ENCODE measurements at regions not wholly inside any gene's neighbourhood (a gene's known extent, or its start where the extent isn't known, plus 50 kb on each side); places are given as distances from the start of the nearest gene placed in this dataset.

DNA sequence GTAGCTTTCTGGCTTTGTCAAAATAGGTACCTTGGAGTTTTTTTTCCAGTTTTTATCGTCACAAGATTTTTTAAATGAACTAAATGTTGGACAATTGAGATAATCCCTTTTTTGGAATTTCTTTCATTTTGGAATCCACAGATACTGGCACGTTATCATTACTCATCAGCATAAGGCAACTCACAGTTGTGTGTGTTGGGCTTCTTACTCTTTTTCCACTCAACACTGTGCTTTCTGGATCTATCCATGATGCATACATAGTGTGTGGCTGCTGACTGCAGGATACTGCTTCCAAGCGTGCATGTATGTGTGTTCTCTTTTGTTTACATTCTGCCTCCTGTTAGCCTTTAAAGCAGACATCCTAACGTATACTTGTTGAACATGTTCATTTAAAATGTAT lies 113.5 kb upstream of the FAM9A start:
- H3K4me3 ChIP-seq: no peak overlapping the region

DNA sequence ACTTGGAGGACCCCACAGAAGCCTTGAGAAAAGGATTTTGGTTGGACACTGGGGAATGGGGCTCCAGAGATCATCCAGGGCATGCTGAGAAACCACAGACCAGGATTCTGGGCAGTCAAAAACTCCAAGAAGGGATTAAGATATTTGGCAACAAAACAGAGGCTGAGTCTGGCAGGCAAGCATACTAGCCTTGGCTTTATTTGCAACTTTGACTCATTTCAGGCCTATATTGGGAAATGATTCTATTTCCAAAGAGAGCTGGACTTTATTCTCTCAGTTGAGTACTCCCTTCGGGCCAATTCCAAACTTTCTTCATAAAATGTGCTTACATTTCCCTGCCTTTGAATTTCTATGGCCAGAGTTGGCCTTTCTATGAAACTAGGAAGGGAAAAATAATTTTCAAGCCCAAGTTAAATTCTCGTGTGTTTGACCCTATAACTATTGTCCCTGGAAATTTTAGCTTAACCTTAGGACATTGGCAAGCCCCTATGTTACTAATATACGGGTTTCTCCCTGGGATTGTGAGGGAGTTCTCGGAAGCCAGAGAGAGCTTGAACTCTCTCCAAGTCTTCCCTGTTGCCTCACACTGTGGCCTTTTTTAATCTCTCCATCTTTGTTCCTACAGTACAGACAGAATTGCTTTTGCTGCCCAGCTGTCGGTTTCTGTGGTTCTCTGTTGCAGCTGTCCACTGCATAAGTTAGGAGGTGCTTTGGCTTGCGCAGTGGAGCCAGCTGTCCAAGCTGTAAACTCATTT lies 112.6 kb upstream of the FAM9A start:
- no peak for DNase-seq
- H3K27ac ChIP-seq: no peak overlapping the region
- TF ChIP-seq, protein P1, sequence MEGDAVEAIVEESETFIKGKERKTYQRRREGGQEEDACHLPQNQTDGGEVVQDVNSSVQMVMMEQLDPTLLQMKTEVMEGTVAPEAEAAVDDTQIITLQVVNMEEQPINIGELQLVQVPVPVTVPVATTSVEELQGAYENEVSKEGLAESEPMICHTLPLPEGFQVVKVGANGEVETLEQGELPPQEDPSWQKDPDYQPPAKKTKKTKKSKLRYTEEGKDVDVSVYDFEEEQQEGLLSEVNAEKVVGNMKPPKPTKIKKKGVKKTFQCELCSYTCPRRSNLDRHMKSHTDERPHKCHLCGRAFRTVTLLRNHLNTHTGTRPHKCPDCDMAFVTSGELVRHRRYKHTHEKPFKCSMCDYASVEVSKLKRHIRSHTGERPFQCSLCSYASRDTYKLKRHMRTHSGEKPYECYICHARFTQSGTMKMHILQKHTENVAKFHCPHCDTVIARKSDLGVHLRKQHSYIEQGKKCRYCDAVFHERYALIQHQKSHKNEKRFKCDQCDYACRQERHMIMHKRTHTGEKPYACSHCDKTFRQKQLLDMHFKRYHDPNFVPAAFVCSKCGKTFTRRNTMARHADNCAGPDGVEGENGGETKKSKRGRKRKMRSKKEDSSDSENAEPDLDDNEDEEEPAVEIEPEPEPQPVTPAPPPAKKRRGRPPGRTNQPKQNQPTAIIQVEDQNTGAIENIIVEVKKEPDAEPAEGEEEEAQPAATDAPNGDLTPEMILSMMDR (IDR thresholded peaks at IDR 0.05): no peak
- intact Hi-C loops (cut with DNase I): no loop called here
- H3K4me1 ChIP-seq: no peaks in the 10 kb centered on the region
- H3K4me3 ChIP-seq: no peak overlapping the region
- H3K9me3 ChIP-seq: no peaks in the 10 kb centered on the region
- ATAC-seq: no peak
- no peaks in the 10 kb centered on the region for H3K27me3 ChIP-seq
- no peaks in the 10 kb centered on the region for H3K36me3 ChIP-seq

More for the DNA sequence above, 113.5 kb upstream of the FAM9A start:
- Histone ChIP-seq H3K4me1 (no peaks in the 10 kb centered on the region), H3K9me3 (no peaks in the 10 kb centered on the region), H3K27me3 (no peaks in the 10 kb centered on the region), H3K27ac (no peak overlapping the region), H3K36me3 (no peaks in the 10 kb centered on the region)
- intact Hi-C loops (cut with DNase I): no loop called here
- TF ChIP-seq, protein P1 (IDR thresholded peaks at IDR 0.05): no peak
- DNase-seq (no peak), ATAC-seq (no peak)

DNA sequence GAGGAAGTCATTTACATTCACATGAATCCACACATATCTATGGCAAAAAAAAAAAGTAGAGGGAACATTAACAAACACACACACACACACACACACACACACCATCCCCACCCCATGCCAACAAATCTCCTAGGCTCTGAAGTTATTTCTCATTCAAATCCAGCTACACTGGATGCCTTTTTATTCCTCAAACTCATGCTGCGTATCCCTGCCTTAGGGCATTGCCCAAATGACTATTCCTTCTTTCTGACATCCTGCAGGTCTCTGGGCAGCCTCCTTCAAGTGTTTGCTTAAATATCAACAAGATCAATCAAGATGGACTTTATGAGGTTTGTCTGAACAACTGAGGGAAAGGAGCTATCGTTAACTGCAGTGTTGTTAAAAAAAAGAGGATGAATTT lies 106.5 kb upstream of the FAM9A start:
- H3K27ac ChIP-seq: no peak overlapping the region
- H3K9me3 ChIP-seq: no peaks in the 10 kb centered on the region
- no peaks in the 10 kb centered on the region for H3K27me3 ChIP-seq
- H3K36me3 ChIP-seq: no peaks in the 10 kb centered on the region
- H3K4me1 ChIP-seq: no peaks in the 10 kb centered on the region
- TF ChIP-seq, protein P1 (IDR thresholded peaks at IDR 0.05): no peak
- ATAC-seq: no peak
- no peak for DNase-seq
- intact Hi-C loops (cut with DNase I): no loop called here
- no peak overlapping the region for H3K4me3 ChIP-seq

DNA sequence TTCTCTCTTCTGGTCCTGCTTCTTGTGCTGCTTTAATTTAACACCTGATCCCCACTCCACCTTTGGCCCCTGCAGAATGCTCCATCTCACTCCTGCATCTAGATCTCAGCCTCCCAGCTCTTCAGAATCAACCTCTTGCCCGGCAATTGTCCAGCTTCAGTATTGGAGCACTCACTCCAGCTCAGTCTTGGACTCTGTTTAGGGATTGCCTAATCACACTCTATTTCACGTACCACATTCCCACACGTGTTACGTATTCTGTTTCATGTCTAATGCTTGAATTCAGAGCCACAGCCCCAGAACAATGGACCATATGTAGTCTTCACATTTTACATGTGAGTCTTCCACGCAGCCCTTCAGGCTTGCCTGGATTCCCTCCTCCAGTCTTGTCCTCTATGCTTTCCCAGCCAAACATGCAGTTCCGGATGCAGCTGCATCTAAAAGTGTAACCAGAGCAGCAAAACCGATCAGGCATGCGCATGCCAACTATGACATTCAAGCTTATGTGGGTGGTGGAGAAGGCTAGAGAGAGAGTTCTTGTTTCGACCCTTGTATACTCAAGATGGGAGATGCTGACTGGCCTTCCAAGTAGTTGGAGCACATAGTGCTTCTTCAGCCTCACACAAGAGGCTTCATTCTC lies 105.2 kb upstream of the FAM9A start:
- Histone ChIP-seq H3K27ac (no peak overlapping the region), H3K4me3 (no peak overlapping the region), H3K4me1 (no peaks in the 10 kb centered on the region), H3K27me3 (no peaks in the 10 kb centered on the region), H3K36me3 (no peaks in the 10 kb centered on the region), H3K9me3 (no peaks in the 10 kb centered on the region)
- intact Hi-C loops (cut with DNase I): no loop called here
- no peak for DNase-seq
- ATAC-seq: no peak
- TF ChIP-seq, protein P1 (IDR thresholded peaks at IDR 0.05): no peak

DNA sequence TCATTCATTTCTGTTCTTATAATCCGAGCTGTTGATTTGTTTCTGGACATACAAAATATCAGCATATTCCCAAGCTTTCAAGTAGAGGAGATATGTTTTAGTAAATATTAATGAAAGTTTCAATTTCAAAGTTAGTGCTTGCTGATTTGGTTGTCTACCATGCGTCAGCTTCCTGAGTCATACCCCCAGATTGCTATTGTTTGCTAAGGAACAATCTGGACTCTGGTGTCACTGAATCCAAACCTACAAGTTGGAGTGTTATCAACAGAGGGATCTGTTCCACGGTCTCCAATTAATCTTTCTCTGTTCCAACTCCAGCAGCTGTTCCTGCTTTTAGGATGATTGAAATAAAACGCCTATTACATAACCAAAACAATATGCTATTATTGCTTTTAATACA lies 96.1 kb upstream of the FAM9A start:
- TF ChIP-seq, protein P1 (IDR thresholded peaks at IDR 0.05): no peak
- ATAC-seq: no peak

More for the DNA sequence above, 96.1 kb upstream of the FAM9A start:
- no peaks in the 10 kb centered on the region for H3K4me1 ChIP-seq
- H3K27me3 ChIP-seq: no peaks in the 10 kb centered on the region
- no peak for DNase-seq
- no peak overlapping the region for H3K4me3 ChIP-seq
- H3K27ac ChIP-seq: no peak overlapping the region
- intact Hi-C loops (cut with DNase I): no loop called here
- H3K9me3 ChIP-seq: no peaks in the 10 kb centered on the region
- H3K36me3 ChIP-seq: no peaks in the 10 kb centered on the region
